ENCODE measurements at regions not wholly inside any gene's neighbourhood (a gene's known extent, or its start where the extent isn't known, plus 50 kb on each side); places are given as distances from the start of the nearest gene placed in this dataset.
"Not testable (repeated sequence)": the region's sequence is repeated elsewhere in the genome, so short reads cannot be mapped to it uniquely, and the experiment has no call there.

- ChIA-PET SMC1A (ENCODE audit: uncharacterized antibody, unreplicated experiment) (interaction anchor here (0.6 kb wide), 1 partner anchor 8 kb away, joined by 3 read pairs; no protein-coding TSS in a partner anchor), CTCF (interaction anchor here (1.1 kb wide), 1 partner anchor 239 kb away, joined by 3 read pairs; no protein-coding TSS in a partner anchor), POLR2A (no interaction called here), RAD21 (ENCODE audit: unreplicated experiment) (no interaction called here)
- FAIRE-seq: no peak
- intact Hi-C loops (cut with micrococcal nuclease; ENCODE audit: unreplicated experiment): no loop called here
- H3K4me1 ChIP-seq (ENCODE audit: control insufficient read depth, insufficient read depth, low read length): no peaks in the 10 kb centered on the region
- in situ Hi-C loops (cut with MboI): no loop called here
- no peaks in the 10 kb centered on the region; a peak in 1 of 4 replicates for H3K27me3 ChIP-seq (replicated peaks in 1 of 2; ENCODE audit: control insufficient read depth in 2 of 2, insufficient read depth in 2 of 2, low read length in 1 of 2)
- H3K4me2 ChIP-seq (ENCODE audit: control insufficient read depth, insufficient read depth): no peak overlapping the region
- no peak overlapping the region for H3K27ac ChIP-seq (ENCODE audit: control insufficient read depth, insufficient read depth)
- 7% methylated on average over 6 of the region's 6 CpGs for WGBS (ENCODE audit: insufficient coverage, insufficient replicate concordance, low lambda C conversion rate, missing lambda C conversion rate)
- ATAC-seq: no peak
- BruUV-seq (replicated peaks): no TSS peak
- TF ChIP-seq LARP7 (IDR thresholded peaks at IDR 0.05) (no peak), NKRF (conservative IDR thresholded peaks at IDR 0.05) (no peak)
- no peak overlapping the region for H3K9ac ChIP-seq (ENCODE audit: control insufficient read depth, insufficient read depth, low read length)
- no peaks in the 10 kb centered on the region for H4K20me1 ChIP-seq (ENCODE audit: control insufficient read depth, insufficient read depth)
- H3K4me3 ChIP-seq: no peak overlapping the region
- no peak overlapping the region for H2AFZ ChIP-seq (ENCODE audit: control insufficient read depth, low read depth, low read length)
- no peaks in the 10 kb centered on the region for H3K36me3 ChIP-seq (ENCODE audit: control insufficient read depth in 2 of 2, insufficient read depth in 2 of 2, low read length in 1 of 2)
- H3K79me2 ChIP-seq (ENCODE audit: control insufficient read depth, insufficient read depth, low read length): no peaks in the 10 kb centered on the region
- no peaks in the 10 kb centered on the region for H3K9me3 ChIP-seq (replicated peaks; ENCODE audit: control insufficient read depth, insufficient read depth, low read length)
- no peak for DNase-seq (ENCODE audit: low read depth, low spot score)
Measured at GRCh38 chrX:51053741-51054140, 143.2 kb downstream of the BMP15 start.

GRCh38 chrX:51098046-51098445 lies 187.5 kb downstream of the BMP15 start:
- FAIRE-seq (no peak), DNase-seq (ENCODE audit: low read depth, low spot score) (no peak), ATAC-seq (no peak)
- H3K9ac ChIP-seq (ENCODE audit: control insufficient read depth, insufficient read depth, low read length): no peak overlapping the region
- in situ Hi-C loops (cut with MboI) (no loop called here), intact Hi-C loops (cut with micrococcal nuclease; ENCODE audit: unreplicated experiment) (no loop called here)
- ChIA-PET SMC1A (ENCODE audit: uncharacterized antibody, unreplicated experiment) (no interaction called here), POLR2A (no interaction called here), RAD21 (ENCODE audit: unreplicated experiment) (no interaction called here), CTCF (no interaction called here)
- no TSS peak for BruUV-seq (replicated peaks)
- H4K20me1 ChIP-seq (ENCODE audit: control insufficient read depth, insufficient read depth): no peaks in the 10 kb centered on the region
- no peak overlapping the region for H3K27ac ChIP-seq (ENCODE audit: control insufficient read depth, insufficient read depth)
- H3K79me2 ChIP-seq (ENCODE audit: control insufficient read depth, insufficient read depth, low read length): no peaks in the 10 kb centered on the region
- no peak overlapping the region for H3K4me3 ChIP-seq
- no peak overlapping the region for H3K4me2 ChIP-seq (ENCODE audit: control insufficient read depth, insufficient read depth)
- no peaks in the 10 kb centered on the region for H3K27me3 ChIP-seq (replicated peaks in 1 of 2; ENCODE audit: control insufficient read depth in 2 of 2, insufficient read depth in 2 of 2, low read length in 1 of 2)
- H3K9me3 ChIP-seq (replicated peaks; ENCODE audit: control insufficient read depth, insufficient read depth, low read length): no peaks in the 10 kb centered on the region
- TF ChIP-seq MEF2B (IDR thresholded peaks at IDR 0.05; ENCODE audit: partially characterized antibody, poor library complexity, severe bottlenecking) (no peak), ZBTB33 (IDR thresholded peaks at IDR 0.05) (no peak), RAD21 (IDR thresholded peaks at IDR 0.05; ENCODE audit: insufficient read depth, low read depth, low read length) (no peak), MXI1 (IDR thresholded peaks at IDR 0.05; ENCODE audit: low read depth, low read length) (no peak)
- no peak overlapping the region for H2AFZ ChIP-seq (ENCODE audit: control insufficient read depth, low read depth, low read length)
- H3K4me1 ChIP-seq (ENCODE audit: control insufficient read depth, insufficient read depth, low read length): no peaks in the 10 kb centered on the region
- no peaks in the 10 kb centered on the region for H3K36me3 ChIP-seq (ENCODE audit: control insufficient read depth in 2 of 2, insufficient read depth in 2 of 2, low read length in 1 of 2)

- CTCF ChIA-PET; H2AFZ ChIP-seq (ENCODE audit: control insufficient read depth, low read depth, low read length); H4K20me1 ChIP-seq (ENCODE audit: control insufficient read depth, insufficient read depth); H3K9me3 ChIP-seq (replicated peaks; ENCODE audit: control insufficient read depth, insufficient read depth, low read length); H3K79me2 ChIP-seq (ENCODE audit: control insufficient read depth, insufficient read depth, low read length); H3K4me2 ChIP-seq (ENCODE audit: control insufficient read depth, insufficient read depth); in situ Hi-C loops (cut with MboI); SMC1A ChIA-PET (ENCODE audit: uncharacterized antibody, unreplicated experiment); intact Hi-C loops (cut with micrococcal nuclease; ENCODE audit: unreplicated experiment); H3K4me1 ChIP-seq (ENCODE audit: control insufficient read depth, insufficient read depth, low read length); DNase-seq (ENCODE audit: low read depth, low spot score); POLR2A ChIA-PET; H3K27me3 ChIP-seq (replicated peaks in 1 of 2; ENCODE audit: control insufficient read depth in 2 of 2, insufficient read depth in 2 of 2, low read length in 1 of 2); H3K27ac ChIP-seq (ENCODE audit: control insufficient read depth, insufficient read depth); FAIRE-seq; ATAC-seq; RAD21 ChIA-PET (ENCODE audit: unreplicated experiment); BruUV-seq (replicated peaks); H3K9ac ChIP-seq (ENCODE audit: control insufficient read depth, insufficient read depth, low read length); H3K36me3 ChIP-seq (ENCODE audit: control insufficient read depth in 2 of 2, insufficient read depth in 2 of 2, low read length in 1 of 2); H3K4me3 ChIP-seq: not testable (repeated sequence)
- WGBS (ENCODE audit: insufficient coverage, insufficient replicate concordance, low lambda C conversion rate, missing lambda C conversion rate): 45% methylated on average over 9 of the region's 52 CpGs
Measured at GRCh38 chrX:51119058-51119926, 208.8 kb downstream of the BMP15 start.

All from GM12878 (cell line).